Activated B cell treated with CpG ODN at 0.5 μM for 24 hours (primary cell): ENCODE measurements at regions not wholly inside any gene's neighbourhood (a gene's known extent, or its start where the extent isn't known, plus 50 kb on each side); places are given as distances from the start of the nearest gene placed in this dataset.
A peak's percentile ranks its signal among the peaks of the same experiment; 100 is the strongest.
"Not testable (repeated sequence)": the region's sequence is repeated elsewhere in the genome, so short reads cannot be mapped to it uniquely, and the experiment has no call there.

Experiments used
- ATAC-seq: fragments of 200-7000 bp; cut with Tn5 transposase; one replicate; pipeline ENCODE4 v1.10.0; 2021; ENCODE audit warnings: low read depth, mild to moderate bottlenecking, moderate library complexity
- CTCF ChIA-PET: fragments of 350-600 bp; sonication (Branson Sonifier 250); formaldehyde crosslinking; loops from one replicate; lab custom pipeline; 2021; ENCODE audit warnings: antibody characterized with exemption; lab: Charles Lee
- POLR2A ChIA-PET: fragments of 350-600 bp; sonication (Branson Sonifier 250); formaldehyde crosslinking; loops from one replicate; lab custom pipeline; 2021; ENCODE audit warnings: antibody characterized with exemption; lab: Charles Lee
- DNase-seq: peaks from one replicate; pipeline ENCODE4 v3.0.0; 2022
- H3K27ac Mint-ChIP-seq: one replicate; pipeline ENCODE4 v1.8.0; 2020; ENCODE audit warnings: mixed read lengths
- H3K27me3 Mint-ChIP-seq: one replicate; pipeline ENCODE4 v1.8.0; 2021; ENCODE audit warnings: mixed read lengths
- H3K36me3 Mint-ChIP-seq: one replicate; pipeline ENCODE4 v1.8.0; 2021; ENCODE audit warnings: low read depth, mixed read lengths
- H3K4me1 Mint-ChIP-seq: one replicate; pipeline ENCODE4 v1.8.0; 2021; ENCODE audit warnings: mixed read lengths
- H3K4me3 Mint-ChIP-seq: one replicate; pipeline ENCODE4 v1.8.0; 2020; ENCODE audit warnings: mild to moderate bottlenecking, mixed read lengths
- H3K9me3 Mint-ChIP-seq: one replicate; pipeline ENCODE4 v1.8.0; 2020; ENCODE audit warnings: mixed read lengths
- intact Hi-C: fragments of 100-400 bp; cut with micrococcal nuclease; formaldehyde crosslinking; loops from one replicate; pipeline ENCODE4 v1.15.1; 2024
- TF ChIP-seq, protein P1 (sequence below): fragments of 200-600 bp; IDR thresholded peaks from one replicate; pipeline ENCODE4 v1.8.0; 2022; ENCODE audit warnings: antibody characterized with exemption, mild to moderate bottlenecking

DNA sequence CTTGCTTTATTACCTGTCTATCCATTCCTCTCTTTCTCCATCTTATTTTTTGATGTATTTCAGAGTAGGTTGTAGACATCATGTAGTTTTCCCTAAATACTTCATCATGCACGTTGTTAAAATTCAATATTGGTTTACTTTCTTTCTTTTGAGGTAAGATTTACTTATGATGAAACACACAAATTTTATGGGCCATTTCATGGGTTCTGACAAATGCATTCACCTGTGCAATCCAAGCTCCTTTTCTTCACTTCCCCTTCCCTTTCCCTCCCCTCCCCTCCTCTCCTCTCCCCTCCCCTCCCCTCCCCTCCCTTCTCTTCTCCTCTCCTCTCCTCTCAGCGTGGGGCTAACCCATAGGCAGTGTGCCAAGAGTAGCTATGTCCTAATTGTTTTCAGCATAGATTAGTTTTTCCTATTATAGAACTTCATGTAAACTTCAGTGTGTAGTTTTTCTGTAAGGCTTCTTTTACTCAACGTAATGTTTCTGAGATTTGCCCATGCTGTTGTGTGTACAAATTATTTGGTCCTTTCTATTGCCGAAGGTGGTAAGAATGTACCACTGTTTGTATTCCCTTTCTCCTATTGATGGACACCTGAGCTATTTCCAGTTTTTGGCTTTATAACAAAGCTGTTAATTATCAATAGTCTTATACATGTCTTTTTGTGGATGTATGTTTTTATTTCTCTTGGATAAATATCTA, 92.9 kb upstream of the CLINT1 start:
- no peak for ATAC-seq
- DNase-seq = no peak
- intact Hi-C loops = no loop called here
- H3K36me3 Mint-ChIP-seq = no peaks in the 10 kb centered on the region
- CTCF ChIA-PET = interaction anchor here (1.7 to 2.4 kb wide), 2 partner anchors 20 to 134 kb away, joined by 3 to 10 read pairs; no protein-coding TSS in a partner anchor
- no peaks in the 10 kb centered on the region for H3K9me3 Mint-ChIP-seq
- H3K4me3 Mint-ChIP-seq = no peak overlapping the region
- H3K4me1 Mint-ChIP-seq = peaks cover 6% of the 10 kb centered on the region
- peaks cover 6% of the 10 kb centered on the region for H3K27me3 Mint-ChIP-seq
- POLR2A ChIA-PET = interaction anchor here (0.6 kb wide), 2 partner anchors 545 to 1112 kb away, joined by 3 to 4 read pairs; no protein-coding TSS in a partner anchor
- TF ChIP-seq, protein P1, sequence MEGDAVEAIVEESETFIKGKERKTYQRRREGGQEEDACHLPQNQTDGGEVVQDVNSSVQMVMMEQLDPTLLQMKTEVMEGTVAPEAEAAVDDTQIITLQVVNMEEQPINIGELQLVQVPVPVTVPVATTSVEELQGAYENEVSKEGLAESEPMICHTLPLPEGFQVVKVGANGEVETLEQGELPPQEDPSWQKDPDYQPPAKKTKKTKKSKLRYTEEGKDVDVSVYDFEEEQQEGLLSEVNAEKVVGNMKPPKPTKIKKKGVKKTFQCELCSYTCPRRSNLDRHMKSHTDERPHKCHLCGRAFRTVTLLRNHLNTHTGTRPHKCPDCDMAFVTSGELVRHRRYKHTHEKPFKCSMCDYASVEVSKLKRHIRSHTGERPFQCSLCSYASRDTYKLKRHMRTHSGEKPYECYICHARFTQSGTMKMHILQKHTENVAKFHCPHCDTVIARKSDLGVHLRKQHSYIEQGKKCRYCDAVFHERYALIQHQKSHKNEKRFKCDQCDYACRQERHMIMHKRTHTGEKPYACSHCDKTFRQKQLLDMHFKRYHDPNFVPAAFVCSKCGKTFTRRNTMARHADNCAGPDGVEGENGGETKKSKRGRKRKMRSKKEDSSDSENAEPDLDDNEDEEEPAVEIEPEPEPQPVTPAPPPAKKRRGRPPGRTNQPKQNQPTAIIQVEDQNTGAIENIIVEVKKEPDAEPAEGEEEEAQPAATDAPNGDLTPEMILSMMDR = no peak
- no peak overlapping the region for H3K27ac Mint-ChIP-seq

DNA sequence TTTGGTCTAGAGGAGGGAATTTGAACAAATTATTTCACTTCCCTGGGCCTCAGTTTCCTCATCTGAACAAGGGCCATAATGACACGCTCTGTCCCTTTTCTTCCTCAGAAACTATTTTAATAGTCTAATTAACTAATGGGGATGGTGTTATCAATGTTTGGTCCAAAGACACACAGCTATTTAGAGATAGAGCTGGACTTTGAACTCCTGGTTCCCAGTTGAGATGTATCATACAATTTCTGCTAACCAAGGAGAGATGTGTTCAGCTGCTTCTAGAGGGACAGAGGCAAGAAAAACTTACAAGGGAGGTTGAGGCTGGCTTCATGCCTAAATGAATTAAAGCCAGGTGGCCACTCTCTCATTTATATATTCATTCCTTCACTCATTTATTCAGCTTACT, 90.6 kb upstream of the CLINT1 start:
- TF ChIP-seq, protein P1 = no peak
- POLR2A ChIA-PET = no interaction called here
- H3K9me3 Mint-ChIP-seq = no peaks in the 10 kb centered on the region
- peaks cover 5% of the 10 kb centered on the region for H3K27me3 Mint-ChIP-seq
- no peak overlapping the region for H3K27ac Mint-ChIP-seq
- no peaks in the 10 kb centered on the region for H3K36me3 Mint-ChIP-seq
- ATAC-seq (no peak), DNase-seq (no peak)
- H3K4me1 Mint-ChIP-seq = peaks cover 6% of the 10 kb centered on the region
- CTCF ChIA-PET = interaction anchor here (1.0 to 4.3 kb wide), 22 partner anchors 8 to 281 kb away, joined by 3 to 81 read pairs (median 7); partner anchors contain the start of gene CLINT1
- no peak overlapping the region for H3K4me3 Mint-ChIP-seq
- intact Hi-C loops = loop anchor here (1.0 to 5.0 kb wide), 4 partner anchors 31 to 1184 kb away; no protein-coding TSS in a partner anchor

DNA sequence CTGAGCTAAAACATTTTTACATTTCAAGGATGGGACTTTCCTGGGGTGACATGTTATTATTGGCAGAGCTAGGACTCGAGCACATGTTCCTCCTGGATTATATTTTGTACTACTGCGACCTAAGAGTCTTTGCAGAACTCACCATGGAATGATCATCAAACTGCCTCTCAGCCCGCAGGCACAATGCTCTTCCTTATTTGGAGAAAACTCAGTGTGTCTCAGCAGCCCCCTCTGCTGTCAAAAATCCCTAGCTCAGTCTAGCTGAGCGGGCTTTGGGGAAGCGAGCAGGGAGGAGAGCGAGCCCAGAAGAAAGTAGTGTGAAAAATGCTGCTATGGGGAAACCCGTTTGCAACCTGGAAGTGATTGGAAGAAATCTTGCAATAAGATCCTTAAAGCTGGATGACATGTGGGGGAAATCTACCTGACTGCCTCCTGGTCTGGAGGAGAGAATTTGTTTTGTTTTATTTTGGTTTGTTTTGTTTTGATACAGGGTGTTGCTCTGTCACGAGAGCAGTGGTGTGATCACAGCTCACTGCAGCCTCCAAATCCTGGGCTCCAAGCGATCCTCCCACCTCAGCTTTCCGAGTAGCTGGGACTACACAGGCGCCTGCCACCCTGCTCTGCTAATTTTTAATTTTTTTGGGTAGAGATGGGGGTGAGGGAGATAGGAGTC, 89.9 kb upstream of the CLINT1 start:
- CTCF ChIA-PET = interaction anchor here (0.8 to 4.3 kb wide), 29 partner anchors 8 to 1184 kb away, joined by 3 to 81 read pairs (median 7); partner anchors contain the start of gene CLINT1
- Mint-ChIP-seq H3K4me3 (no peak overlapping the region), H3K4me1 (peaks cover 6% of the 10 kb centered on the region), H3K9me3 (no peaks in the 10 kb centered on the region), H3K36me3 (no peaks in the 10 kb centered on the region), H3K27me3 (peaks cover 5% of the 10 kb centered on the region), H3K27ac (no peak overlapping the region)
- TF ChIP-seq, protein P1 = no peak
- peak; percentile 100 for ATAC-seq
- POLR2A ChIA-PET = interaction anchor here (0.7 to 0.8 kb wide), 2 partner anchors 126 to 1315 kb away, joined by 4 to 7 read pairs; no protein-coding TSS in a partner anchor
- intact Hi-C loops = loop anchor here (1.0 to 5.0 kb wide), 8 partner anchors 30 to 1184 kb away; no protein-coding TSS in a partner anchor
- peak; percentile 60 for DNase-seq

DNA sequence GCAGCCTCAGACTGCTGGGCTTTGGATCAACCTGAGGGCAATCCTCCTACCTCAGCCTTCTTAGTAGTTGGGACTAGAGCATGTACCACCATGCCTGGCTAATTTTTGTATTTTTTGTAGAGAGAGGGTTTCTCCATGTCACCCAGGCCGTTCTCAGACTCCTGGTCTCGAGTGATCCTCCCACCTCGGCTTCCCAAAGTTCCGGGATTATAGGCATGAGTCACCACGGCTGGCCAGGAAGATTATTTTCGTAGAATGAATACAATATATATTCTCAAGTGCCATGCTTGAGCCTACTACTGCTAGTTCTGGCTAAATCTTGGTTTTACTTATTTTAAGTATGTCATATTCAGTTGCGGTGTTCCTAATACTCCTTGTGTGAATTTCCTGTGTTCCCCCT, 88.2 kb upstream of the CLINT1 start:
- no peaks in the 10 kb centered on the region for H3K9me3 Mint-ChIP-seq
- DNase-seq (no peak), ATAC-seq (no peak)
- no peak overlapping the region for H3K27ac Mint-ChIP-seq
- H3K36me3 Mint-ChIP-seq = no peaks in the 10 kb centered on the region
- H3K4me1 Mint-ChIP-seq = peaks cover 6% of the 10 kb centered on the region
- peaks cover 5% of the 10 kb centered on the region for H3K27me3 Mint-ChIP-seq
- intact Hi-C loops = loop anchor here (5.0 kb wide), 2 partner anchors 50 to 280 kb away; no protein-coding TSS in a partner anchor
- CTCF ChIA-PET = interaction anchor here (4.3 kb wide), 1 partner anchor 129 kb away, joined by 81 read pairs; no protein-coding TSS in a partner anchor
- H3K4me3 Mint-ChIP-seq = no peak overlapping the region
- TF ChIP-seq, protein P1 = no peak
- POLR2A ChIA-PET = no interaction called here

DNA sequence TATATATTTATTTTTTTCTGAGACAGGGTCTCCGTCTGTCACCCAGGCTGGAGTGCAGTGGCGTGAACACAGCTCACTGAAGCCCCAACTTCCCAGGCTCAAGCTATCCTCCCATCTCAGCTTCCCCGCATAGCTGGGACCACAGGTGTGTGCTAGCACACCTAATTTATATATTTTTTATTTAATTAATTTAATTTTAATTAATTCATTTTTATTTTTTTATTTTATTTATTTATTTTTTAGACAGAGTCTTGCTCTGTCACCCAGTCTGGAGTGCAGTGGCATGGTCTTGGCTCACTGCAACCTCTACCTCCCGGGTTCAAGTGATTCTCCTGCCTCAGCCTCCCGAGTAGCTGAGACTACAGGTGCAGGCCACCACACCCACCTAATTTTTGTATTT, 86.9 kb upstream of the CLINT1 start:
- DNase-seq, H3K4me3 Mint-ChIP-seq, H3K36me3 Mint-ChIP-seq, H3K27me3 Mint-ChIP-seq, H3K4me1 Mint-ChIP-seq, H3K27ac Mint-ChIP-seq, H3K9me3 Mint-ChIP-seq, ATAC-seq, POLR2A ChIA-PET: not testable (repeated sequence)
- CTCF ChIA-PET = interaction anchor here (1.2 kb wide), 1 partner anchor 129 kb away, joined by 3 read pairs; no protein-coding TSS in a partner anchor
- intact Hi-C loops = loop anchor here (5.0 kb wide), 2 partner anchors 51 to 279 kb away; no protein-coding TSS in a partner anchor
